ENCODE measurements at regions not wholly inside any gene's neighbourhood (a gene's known extent, or its start where the extent isn't known, plus 50 kb on each side); places are given as distances from the start of the nearest gene placed in this dataset.

GRCh38 chr2:144083211-144083610, 436.7 kb downstream of the ZEB2 start:
- TF ChIP-seq EZH2phosphoT487 (IDR thresholded peaks at IDR 0.05) (no peak), CTCF (IDR thresholded peaks at IDR 0.05) (no peak)

Data from neural progenitor cell (in vitro differentiated cells).